Brain microvascular endothelial cell (primary cell): ENCODE measurements at regions not wholly inside any gene's neighbourhood (a gene's known extent, or its start where the extent isn't known, plus 50 kb on each side); places are given as distances from the start of the nearest gene placed in this dataset.

ENCODE experiments used
- DNase-seq: peaks from one replicate; pipeline ENCODE4 v3.0.0-alpha.2; 2020
- H3K27ac ChIP-seq: fragments of 250-450 bp; sonication (Bioruptor Pico); 2 replicates; pipeline ENCODE4 v1.5.1; 2020; ENCODE audit warnings: mild to moderate bottlenecking, moderate library complexity
- H3K27me3 ChIP-seq: fragments of 250-450 bp; sonication (Bioruptor Pico); replicated peaks from 2 replicates; pipeline ENCODE4 v1.5.1; 2020; ENCODE audit warnings: mild to moderate bottlenecking
- H3K36me3 ChIP-seq: fragments of 250-450 bp; sonication (Bioruptor Pico); replicated peaks from 2 replicates; pipeline ENCODE4 v1.5.1; 2020; ENCODE audit warnings: mild to moderate bottlenecking
- H3K4me3 ChIP-seq: 2 replicates; pipeline ENCODE4 v1.5.1; 2011; ENCODE audit warnings: low read depth, mild to moderate bottlenecking, control low read depth, low read length, moderate library complexity
- CTCF ChIP-seq: IDR thresholded peaks from 2 replicates; pipeline ENCODE4 v1.5.1; 2011; ENCODE audit warnings: low read depth, mild to moderate bottlenecking, moderate library complexity, low read length, control low read depth, inconsistent platforms; ENCODE audit errors: missing control alignments
- in situ Hi-C: cut with HindIII; loops from 2 replicates; pipeline ENCODE4 v1.10.0; 2017; ENCODE audit warnings: low sequenced_read_pairs, low pct_ligation_motif_present

- H3K36me3 ChIP-seq: no peaks in the 10 kb centered on the region
- no peak overlapping the region for H3K4me3 ChIP-seq
- no peak for DNase-seq
- no peak for TF ChIP-seq CTCF
- in situ Hi-C loops: no loop called here
- no peak overlapping the region for H3K27ac ChIP-seq
- H3K27me3 ChIP-seq: no peaks in the 10 kb centered on the region
Measured at GRCh38 chr1:188906921-188907641, 1570.6 kb downstream of the BRINP3 start.

- Histone ChIP-seq H3K4me3 (no peak overlapping the region), H3K27me3 (no peaks in the 10 kb centered on the region), H3K27ac (no peak overlapping the region), H3K36me3 (no peaks in the 10 kb centered on the region)
- DNase-seq: no peak
- TF ChIP-seq CTCF: no peak
- in situ Hi-C loops: no loop called here
Measured at GRCh38 chr1:188930382-188930781, 1547.3 kb downstream of the BRINP3 start.

- Histone ChIP-seq H3K27me3 (no peaks in the 10 kb centered on the region), H3K27ac (no peak overlapping the region), H3K36me3 (no peaks in the 10 kb centered on the region), H3K4me3 (no peak overlapping the region)
- no peak for TF ChIP-seq CTCF
- DNase-seq: no peak
- in situ Hi-C loops: no loop called here
Measured at GRCh38 chr1:188931506-188931905, 1546.2 kb downstream of the BRINP3 start.

- no peak for DNase-seq
- in situ Hi-C loops: no loop called here
Measured at GRCh38 chr1:188937965-188938551, 1539.6 kb downstream of the BRINP3 start.

GRCh38 chr1:188941986-188942385, 1535.7 kb downstream of the BRINP3 start:
- Histone ChIP-seq H3K36me3 (no peaks in the 10 kb centered on the region), H3K4me3 (no peak overlapping the region), H3K27ac (no peak overlapping the region), H3K27me3 (no peaks in the 10 kb centered on the region)
- DNase-seq: no peak
- TF ChIP-seq CTCF: no peak
- in situ Hi-C loops: no loop called here

More at GRCh38 chr1:188937965-188938551, 1539.6 kb downstream of the BRINP3 start:
- peak; percentile 62 for TF ChIP-seq CTCF
- Histone ChIP-seq H3K36me3 (no peaks in the 10 kb centered on the region), H3K27me3 (no peaks in the 10 kb centered on the region), H3K27ac (no peak overlapping the region), H3K4me3 (no peak overlapping the region)
